NT2/D1 (cell line): ENCODE measurements at regions not wholly inside any gene's neighbourhood (a gene's known extent, or its start where the extent isn't known, plus 50 kb on each side); places are given as distances from the start of the nearest gene placed in this dataset.

ENCODE experiments used
- DNase-seq: peaks from one replicate; pipeline ENCODE4 v3.0.0-alpha.2; 2011; ENCODE audit warnings: low read depth, low spot score
- H3K27me3 ChIP-seq: 2 replicates; pipeline ENCODE4 v1.6.0; 2011; ENCODE audit warnings: mild to moderate bottlenecking; ENCODE audit not compliant: insufficient read length, insufficient read depth
- H3K36me3 ChIP-seq: 2 replicates; pipeline ENCODE4 v1.6.1; 2011; ENCODE audit warnings: mild to moderate bottlenecking, low read length, mixed read lengths; ENCODE audit not compliant: insufficient read depth, insufficient read length
- H3K4me1 ChIP-seq: 2 replicates; pipeline ENCODE4 v1.5.1; 2011; ENCODE audit not compliant: insufficient read depth, insufficient read length
- H3K4me3 ChIP-seq: 2 replicates; pipeline ENCODE4 v1.5.1; 2011; ENCODE audit warnings: low read depth; ENCODE audit not compliant: insufficient read length
- H3K9ac ChIP-seq: 2 replicates; pipeline ENCODE4 v1.6.0; 2011; ENCODE audit warnings: low read depth; ENCODE audit not compliant: insufficient read length
- H3K9me3 ChIP-seq: 2 replicates; pipeline ENCODE4 v1.5.1; 2011; ENCODE audit warnings: mild to moderate bottlenecking, low read length; ENCODE audit not compliant: insufficient read depth
- SUZ12 ChIP-seq: IDR thresholded peaks from 2 replicates; pipeline ENCODE4 v1.6.1; 2011; ENCODE audit not compliant: insufficient read length, insufficient read depth; ENCODE audit errors: extremely low read depth
- YY1 ChIP-seq: IDR thresholded peaks from 2 replicates; pipeline ENCODE4 v1.6.1; 2011; ENCODE audit not compliant: insufficient read length, insufficient read depth
- ZNF274 ChIP-seq: IDR thresholded peaks from 2 replicates; pipeline ENCODE4 v1.6.1; 2011; ENCODE audit warnings: mild to moderate bottlenecking, low read depth, low read length

DNA sequence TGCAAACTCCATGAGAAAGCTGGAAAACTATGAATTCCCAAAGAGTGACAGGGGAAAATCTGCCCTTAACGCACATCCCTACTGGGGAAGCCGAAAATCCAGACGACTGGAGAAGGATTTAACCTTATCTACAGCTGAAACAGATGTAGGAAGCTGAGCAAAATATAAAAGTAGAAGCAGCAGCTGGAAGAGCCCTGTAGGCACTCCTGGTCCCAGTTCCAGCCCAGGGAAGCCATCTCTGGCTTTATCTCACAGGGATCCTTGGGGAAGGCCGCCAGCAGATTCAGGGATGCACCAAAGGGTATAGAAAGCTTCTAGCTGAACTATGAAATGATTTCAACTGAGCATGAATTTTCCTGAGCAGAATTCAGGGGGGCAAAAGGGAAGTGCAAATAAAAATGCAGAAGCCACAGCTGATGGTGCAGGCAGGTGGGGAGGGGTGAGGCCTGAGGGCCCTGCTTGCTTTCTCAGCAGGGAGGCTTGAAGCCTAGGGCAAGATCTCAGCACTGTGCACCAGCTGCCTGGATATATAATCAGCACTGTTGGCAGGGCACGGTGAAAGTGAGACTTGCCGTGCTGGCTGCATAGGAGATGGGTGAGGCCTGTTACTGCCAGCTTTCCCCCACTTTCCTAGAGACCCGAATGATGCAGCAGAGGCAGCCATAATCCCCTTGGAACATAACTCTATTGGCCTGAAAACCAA is 2019.5 kb upstream of the NUDT12 start:
- Histone ChIP-seq H3K4me1 (peaks cover 2% of the 10 kb centered on the region), H3K27me3 (no peaks in the 10 kb centered on the region), H3K4me3 (no peak overlapping the region), H3K36me3 (no peaks in the 10 kb centered on the region), H3K9ac (no peak overlapping the region), H3K9me3 (no peaks in the 10 kb centered on the region)
- DNase-seq: no peak
- no peak for TF ChIP-seq ZNF274
- TF ChIP-seq YY1: no peak
- no peak for TF ChIP-seq SUZ12

- no peaks in the 10 kb centered on the region for H3K9me3 ChIP-seq
- no peaks in the 10 kb centered on the region for H3K36me3 ChIP-seq
- no peak overlapping the region for H3K9ac ChIP-seq
- no peaks in the 10 kb centered on the region for H3K4me1 ChIP-seq
- H3K27me3 ChIP-seq: no peaks in the 10 kb centered on the region
- DNase-seq: no peak
- no peak overlapping the region for H3K4me3 ChIP-seq
- TF ChIP-seq SUZ12 (no peak), YY1 (no peak), ZNF274 (no peak)
These were observed 2011.0 kb upstream of the NUDT12 start for GRCh38 chr5:105573575-105573974.

DNA sequence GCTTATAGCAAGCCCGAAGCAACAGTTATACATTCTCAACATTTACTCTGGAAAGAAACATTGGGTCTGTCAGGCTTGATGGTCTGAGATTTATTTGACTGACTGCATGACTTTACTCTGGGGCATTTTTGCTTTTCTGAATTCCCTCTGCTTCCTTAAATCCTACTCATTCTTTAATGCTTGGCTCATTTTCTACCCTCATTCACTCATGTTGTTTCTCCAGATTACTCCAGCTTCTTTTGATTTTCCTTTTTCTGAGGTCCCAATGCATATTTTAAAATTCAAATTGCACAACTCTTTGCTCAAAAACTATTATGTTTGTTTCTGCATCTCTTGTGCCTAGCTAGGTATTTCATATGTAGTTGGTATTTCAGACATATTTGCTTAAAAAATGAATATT is 2002.9 kb upstream of the NUDT12 start:
- Histone ChIP-seq H3K36me3 (no peaks in the 10 kb centered on the region), H3K4me3 (no peak overlapping the region), H3K9me3 (no peaks in the 10 kb centered on the region), H3K4me1 (no peaks in the 10 kb centered on the region), H3K9ac (no peak overlapping the region), H3K27me3 (no peaks in the 10 kb centered on the region)
- DNase-seq: no peak
- TF ChIP-seq ZNF274 (no peak), YY1 (no peak), SUZ12 (no peak)

DNA sequence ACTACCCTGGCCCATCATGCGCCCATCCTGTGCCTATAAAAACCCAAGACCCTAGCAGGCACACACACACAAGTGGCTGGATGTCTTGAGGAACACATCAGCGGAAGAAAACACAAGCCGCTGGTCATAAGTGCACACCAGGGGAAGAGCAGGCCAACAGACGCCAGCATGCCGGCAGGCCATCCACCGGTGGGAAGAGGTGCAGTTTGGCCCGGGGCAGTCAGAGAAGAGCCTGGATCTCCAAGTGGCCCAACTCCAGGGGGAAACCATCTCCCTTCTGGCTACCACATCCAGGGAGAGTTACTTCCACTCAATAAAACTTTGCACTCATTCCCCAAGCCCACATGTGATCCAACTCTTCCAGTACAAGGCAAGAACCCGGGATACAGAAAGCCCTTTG is 2001.3 kb upstream of the NUDT12 start:
- Histone ChIP-seq H3K9ac (no peak overlapping the region), H3K36me3 (no peaks in the 10 kb centered on the region), H3K4me3 (no peak overlapping the region), H3K4me1 (no peaks in the 10 kb centered on the region), H3K27me3 (no peaks in the 10 kb centered on the region), H3K9me3 (no peaks in the 10 kb centered on the region)
- TF ChIP-seq YY1 (no peak), SUZ12 (no peak), ZNF274 (no peak)
- DNase-seq: no peak

DNA sequence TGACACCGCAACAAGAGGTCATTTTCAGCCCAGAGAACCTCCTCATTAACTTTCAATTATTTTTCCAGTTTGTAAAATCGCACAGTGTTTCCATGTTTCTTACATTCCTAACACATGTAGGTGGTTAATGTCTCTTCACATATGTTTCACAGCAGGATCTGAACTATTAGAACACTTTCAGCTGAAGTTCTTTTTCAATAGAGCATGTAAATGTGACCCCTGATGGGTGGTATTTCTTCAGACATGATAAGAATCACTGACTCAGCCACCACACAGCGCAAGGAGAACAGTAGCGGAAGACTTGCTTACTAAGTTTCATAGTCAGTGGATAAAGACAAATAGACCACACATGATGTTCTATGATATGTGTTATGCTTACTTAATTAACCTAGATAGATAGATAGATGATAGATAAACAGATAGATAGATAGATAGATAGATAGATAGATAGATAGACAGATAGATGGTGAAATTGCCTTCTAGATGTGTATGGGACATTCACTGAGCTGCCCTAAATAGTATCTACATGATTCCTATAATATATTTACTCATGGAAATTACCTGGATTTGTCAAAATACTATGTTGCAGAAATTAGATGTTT is 1992.1 kb upstream of the NUDT12 start:
- no peak overlapping the region for H3K9ac ChIP-seq

GRCh38 chr5:105544300-105544699 is 1981.7 kb upstream of the NUDT12 start:
- H3K9ac ChIP-seq: no peak overlapping the region
- H3K36me3 ChIP-seq: no peaks in the 10 kb centered on the region
- no peak for TF ChIP-seq ZNF274
- no peak for TF ChIP-seq YY1
- TF ChIP-seq SUZ12: no peak
- H3K4me3 ChIP-seq: no peak overlapping the region
- H3K4me1 ChIP-seq: no peaks in the 10 kb centered on the region
- DNase-seq: no peak
- H3K27me3 ChIP-seq: no peaks in the 10 kb centered on the region
- H3K9me3 ChIP-seq: no peaks in the 10 kb centered on the region

More for the DNA sequence above, 1992.1 kb upstream of the NUDT12 start:
- H3K36me3 ChIP-seq: no peaks in the 10 kb centered on the region
- H3K4me1 ChIP-seq: no peaks in the 10 kb centered on the region
- DNase-seq: no peak
- TF ChIP-seq YY1: no peak
- no peak for TF ChIP-seq ZNF274
- TF ChIP-seq SUZ12: no peak
- no peak overlapping the region for H3K4me3 ChIP-seq
- no peaks in the 10 kb centered on the region for H3K27me3 ChIP-seq
- no peaks in the 10 kb centered on the region for H3K9me3 ChIP-seq

GRCh38 chr5:105536675-105537074 is 1974.1 kb upstream of the NUDT12 start:
- H3K9ac ChIP-seq: no peak overlapping the region

More at GRCh38 chr5:105536675-105537074, 1974.1 kb upstream of the NUDT12 start:
- no peaks in the 10 kb centered on the region for H3K27me3 ChIP-seq
- no peaks in the 10 kb centered on the region for H3K36me3 ChIP-seq
- no peak overlapping the region for H3K4me3 ChIP-seq
- no peaks in the 10 kb centered on the region for H3K4me1 ChIP-seq
- no peak for DNase-seq
- TF ChIP-seq ZNF274 (no peak), YY1 (no peak), SUZ12 (no peak)
- H3K9me3 ChIP-seq: 0 out of 2 replicates have a peak, but pooled peaks cover 5% of the 10 kb centered on the region
